SK-N-MC (cell line): ENCODE measurements at regions not wholly inside any gene's neighbourhood (a gene's known extent, or its start where the extent isn't known, plus 50 kb on each side); places are given as distances from the start of the nearest gene placed in this dataset.
"Not testable (repeated sequence)": the region's sequence is repeated elsewhere in the genome, so short reads cannot be mapped to it uniquely, and the experiment has no call there.

Source experiments
- EZH2 ChIP-seq: fragments of 200-600 bp; sonication (generic); IDR thresholded peaks from one replicate; pipeline ENCODE4 v1.6.1; 2017; ENCODE audit warnings: antibody characterized with exemption
- POLR2AphosphoS5 ChIP-seq: IDR thresholded peaks from 2 replicates; pipeline ENCODE4 v1.6.1; 2012; ENCODE audit warnings: mild to moderate bottlenecking, low read depth, low read length, borderline replicate concordance

GRCh38 chr11:94238154-94238735 lies 66.1 kb upstream of the IZUMO1R start:
- peak; percentile 9 for TF ChIP-seq EZH2
- not testable (repeated sequence) for TF ChIP-seq POLR2AphosphoS5
